ENCODE measurements at regions not wholly inside any gene's neighbourhood (a gene's known extent, or its start where the extent isn't known, plus 50 kb on each side); places are given as distances from the start of the nearest gene placed in this dataset.
"Not testable (repeated sequence)": the region's sequence is repeated elsewhere in the genome, so short reads cannot be mapped to it uniquely, and the experiment has no call there.

DNA sequence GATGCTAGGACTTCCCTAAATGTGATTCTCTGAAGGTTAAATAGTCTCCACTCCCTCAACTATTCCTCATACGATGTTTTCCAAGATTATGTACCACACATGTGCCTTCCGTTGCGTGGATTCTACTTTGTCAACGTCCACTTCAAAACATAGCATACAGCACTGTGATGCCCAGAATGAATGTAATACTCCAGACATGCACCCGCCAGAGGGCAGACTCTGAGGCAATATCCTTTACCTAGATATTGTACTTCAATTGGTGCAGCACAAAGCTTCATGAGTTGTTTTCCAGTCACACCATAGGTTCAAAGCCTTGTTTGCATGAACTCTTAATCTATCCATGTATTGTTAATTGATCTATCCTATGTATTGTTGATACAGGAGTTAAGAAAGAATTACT is 201.0 kb upstream of the NABP1 start:
- no peak for DNase-seq (ENCODE audit: low read depth)

- no peak for DNase-seq (ENCODE audit: low read depth)
Observed at GRCh38 chr2:191478799-191479679, 198.9 kb upstream of the NABP1 start.

DNA sequence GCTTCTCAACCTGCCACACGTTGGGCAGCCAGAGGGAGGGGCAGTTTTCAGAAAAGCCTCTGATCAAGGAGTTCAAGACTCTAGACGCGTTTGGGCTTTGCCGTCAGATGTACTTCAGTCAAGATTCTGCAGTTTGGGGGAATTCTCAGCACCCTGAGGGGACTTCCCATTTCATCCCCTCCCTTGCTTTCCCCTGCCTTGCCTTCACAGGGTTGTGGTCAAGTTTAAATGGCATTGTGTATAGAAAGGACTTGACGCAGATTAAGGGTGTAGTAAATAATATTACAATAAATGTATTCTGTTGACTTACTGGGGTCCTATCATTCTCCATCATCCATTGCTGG is 198.3 kb upstream of the NABP1 start:
- DNase-seq (ENCODE audit: low read depth), result no peak

DNA sequence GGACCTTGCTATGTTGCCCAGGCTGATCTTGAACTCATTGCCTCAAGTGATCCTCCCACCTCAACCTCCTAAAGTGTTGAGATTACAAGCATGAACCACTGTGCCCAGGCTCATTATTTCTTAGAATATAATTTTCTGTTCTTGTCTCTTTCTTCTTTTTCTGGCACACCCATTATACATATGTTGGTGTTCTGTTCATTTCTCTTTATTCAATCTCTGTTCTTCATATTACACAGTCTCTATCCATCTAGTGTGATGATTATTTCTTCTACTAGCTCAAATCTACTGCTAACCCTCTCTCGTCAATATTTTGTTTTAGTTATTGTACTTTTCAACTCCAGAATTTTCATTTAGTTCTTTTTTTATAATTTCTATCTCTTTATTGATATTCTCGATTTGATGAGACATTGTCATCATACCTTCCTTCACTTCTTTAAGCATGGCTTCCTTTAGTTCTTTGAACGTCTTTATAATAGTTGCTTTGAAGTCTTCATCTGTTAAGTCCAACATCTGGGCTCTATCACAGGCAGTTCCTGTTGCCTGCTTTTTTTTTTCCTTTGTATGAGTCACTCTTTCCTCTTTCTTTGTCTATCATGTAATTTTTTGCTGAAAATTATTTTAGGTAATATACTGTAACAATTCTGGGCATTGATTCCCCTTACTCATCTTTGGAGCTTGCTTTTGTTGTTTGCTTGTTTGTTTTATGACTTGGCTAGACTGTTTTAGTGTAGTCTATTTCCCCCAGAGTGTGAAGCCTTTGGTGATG is 196.4 kb upstream of the NABP1 start:
- DNase-seq (ENCODE audit: low read depth), result no peak

DNA sequence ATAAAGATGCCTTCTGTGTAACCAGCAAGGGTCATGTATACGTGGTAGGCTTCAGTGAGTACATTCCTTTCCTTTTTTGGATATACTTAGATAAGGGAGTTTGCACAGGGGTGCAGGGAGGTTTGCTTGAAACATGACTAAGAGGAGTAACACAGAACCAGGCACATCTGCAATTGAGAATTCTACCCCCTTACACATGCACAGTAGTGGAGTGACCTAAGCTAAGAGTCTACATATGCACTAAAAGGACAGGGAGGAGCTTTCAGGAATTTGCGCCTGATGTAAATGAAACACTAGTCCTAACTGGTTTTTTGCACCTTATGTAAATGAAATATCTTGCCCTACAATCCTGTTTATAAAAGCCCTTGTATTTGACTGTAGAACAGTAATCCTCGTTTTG is 194.8 kb upstream of the NABP1 start:
- DNase-seq (ENCODE audit: low read depth), result no peak

DNA sequence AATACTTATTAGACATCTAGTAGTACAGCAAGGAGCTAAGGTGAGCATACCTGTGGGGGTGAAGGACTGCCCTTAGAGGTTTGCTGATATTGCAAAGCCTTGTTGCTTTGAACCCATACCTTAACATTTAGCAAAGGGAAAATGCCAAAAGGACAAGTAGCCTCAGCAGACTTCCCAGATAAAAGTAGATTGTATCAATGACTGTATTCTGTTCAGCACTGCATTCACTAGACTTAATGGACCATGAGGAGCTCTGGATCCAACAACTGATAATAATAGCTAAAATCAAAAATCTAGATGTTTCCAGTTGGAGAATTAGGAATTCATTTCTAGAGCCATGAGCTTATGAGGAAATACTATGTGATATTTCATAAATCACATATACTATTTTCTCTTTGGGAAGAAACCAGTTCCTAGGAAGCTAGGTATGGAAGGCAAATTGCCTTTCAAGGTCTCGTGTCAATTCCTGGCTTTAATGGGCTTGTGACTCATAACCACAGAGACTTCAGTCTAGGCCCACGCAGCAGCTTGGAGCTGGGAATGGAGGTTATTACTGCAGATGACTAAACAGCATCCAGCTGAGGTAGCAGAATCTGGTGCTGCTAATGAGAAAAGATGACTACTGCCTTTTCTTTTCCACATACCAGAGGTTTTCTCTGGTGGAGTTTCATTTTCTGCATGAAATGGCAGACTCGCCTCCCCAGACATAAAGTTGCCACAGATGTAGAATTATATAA is 191.2 kb upstream of the NABP1 start:
- no peak for DNase-seq (ENCODE audit: low read depth)

DNA sequence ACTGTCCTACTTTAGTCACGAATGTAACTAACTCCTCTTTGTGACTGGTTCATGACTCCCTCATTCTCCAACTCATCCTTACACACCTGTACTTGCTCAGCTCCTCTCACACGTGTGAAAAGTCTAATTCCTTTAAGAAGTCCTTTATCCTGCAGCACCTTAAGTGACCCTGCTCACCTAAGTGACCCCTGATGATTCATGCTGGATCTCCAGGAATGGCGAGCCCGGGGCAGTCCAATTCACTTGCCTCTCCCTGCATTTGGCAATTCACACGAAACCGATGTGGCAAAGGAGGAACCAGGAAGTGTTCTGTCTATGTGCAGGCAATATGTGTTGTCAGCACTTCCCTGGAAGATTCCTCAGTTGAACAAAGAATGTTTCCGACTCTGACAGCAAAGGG is 189.8 kb upstream of the NABP1 start:
- DNase-seq (ENCODE audit: low read depth), result no peak

GRCh38 chr2:191489177-191489576 is 188.8 kb upstream of the NABP1 start:
- DNase-seq (ENCODE audit: low read depth), result no peak

- DNase-seq (ENCODE audit: low read depth), result no peak
Observed at GRCh38 chr2:191496838-191497237, 181.1 kb upstream of the NABP1 start.

GRCh38 chr2:191497822-191498221 is 180.1 kb upstream of the NABP1 start:
- no peak for DNase-seq (ENCODE audit: low read depth)

GRCh38 chr2:191499050-191499449 is 178.9 kb upstream of the NABP1 start:
- no peak for DNase-seq (ENCODE audit: low read depth)

- no peak for DNase-seq (ENCODE audit: low read depth)
Observed at GRCh38 chr2:191499874-191500565, 177.9 kb upstream of the NABP1 start.

- no peak for DNase-seq (ENCODE audit: low read depth)
Observed at GRCh38 chr2:191500566-191500883, 177.4 kb upstream of the NABP1 start.

DNA sequence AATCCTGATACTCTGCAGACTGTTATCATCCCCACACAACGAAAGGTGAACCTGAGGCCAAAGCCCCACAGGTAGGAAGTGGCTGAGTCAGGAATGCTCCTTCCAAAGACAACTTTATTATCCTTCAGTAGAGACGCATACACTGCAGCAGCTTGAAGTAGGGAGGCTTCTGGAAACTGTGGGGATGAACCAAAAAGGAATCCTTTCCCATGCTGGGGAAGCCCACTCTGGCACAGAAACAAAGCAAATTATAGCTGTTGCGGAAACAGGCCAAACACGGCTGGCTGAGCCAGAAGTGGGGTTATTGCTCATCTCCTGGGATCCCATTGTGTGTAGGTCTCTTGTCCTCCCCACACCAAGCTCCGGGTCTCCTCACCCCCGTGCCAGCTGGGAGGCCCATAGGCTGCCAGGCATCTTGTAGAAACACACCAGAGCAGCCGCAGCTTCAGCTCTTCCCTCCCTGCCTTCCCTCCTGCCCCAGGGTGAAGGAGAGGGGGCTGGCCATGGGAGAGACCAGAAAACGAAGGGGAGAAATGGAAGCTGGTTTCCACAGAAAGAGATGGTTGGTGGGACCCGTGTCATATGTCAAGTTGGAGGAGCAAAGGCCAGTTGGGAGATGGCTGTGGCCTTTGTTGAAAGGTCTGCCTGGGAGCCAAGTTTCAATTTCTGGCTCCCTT is 176.9 kb upstream of the NABP1 start:
- no peak for DNase-seq (ENCODE audit: low read depth)

DNA sequence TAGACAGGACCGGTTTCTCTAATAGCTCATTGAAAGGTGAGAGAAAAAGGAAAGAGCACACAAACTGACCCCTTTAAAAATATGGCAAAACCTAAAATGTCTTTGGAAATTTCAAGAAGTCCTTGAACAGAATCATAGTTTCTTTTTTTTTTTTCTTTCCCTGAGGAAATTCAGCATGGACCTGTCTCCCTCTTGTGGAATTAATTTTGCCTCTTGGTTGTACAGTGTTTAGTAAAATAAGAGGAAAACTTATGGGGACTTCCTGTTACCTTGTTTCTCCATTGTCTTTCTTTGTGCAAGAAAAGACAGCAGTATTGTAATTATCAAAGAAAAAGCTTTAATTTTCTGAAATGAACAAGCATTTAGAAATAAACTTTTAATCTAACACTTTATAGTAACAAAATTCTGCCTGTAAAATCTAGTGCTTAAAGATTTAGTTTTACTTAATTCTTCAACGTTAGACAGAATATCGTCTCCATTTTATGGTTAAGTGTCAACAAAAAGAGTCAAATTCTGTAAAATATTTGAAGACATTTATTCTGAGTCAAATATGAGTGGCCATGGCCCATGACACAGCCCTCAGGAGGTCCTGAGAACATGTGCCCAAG is 176.3 kb upstream of the NABP1 start:
- DNase-seq (ENCODE audit: low read depth), result no peak

DNA sequence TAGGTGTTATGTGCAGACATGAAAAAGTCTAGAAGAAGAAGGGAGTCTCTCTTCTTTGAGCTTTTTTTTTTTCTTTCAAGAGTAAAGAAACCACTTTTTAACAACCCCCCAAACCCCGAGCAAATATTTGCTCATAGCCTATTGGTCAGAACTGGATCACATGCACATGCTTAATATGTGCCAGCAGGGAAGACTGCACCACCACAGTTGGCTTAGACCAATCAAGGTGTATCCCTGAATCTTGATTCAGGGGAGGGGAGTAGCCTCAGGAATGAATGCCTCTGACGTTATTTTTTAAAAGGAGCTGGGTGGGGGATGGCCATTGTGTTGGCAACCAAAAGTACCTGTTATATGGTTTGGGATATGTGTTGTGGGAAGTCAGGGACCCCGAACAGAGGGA is 171.4 kb upstream of the NABP1 start:
- no peak for DNase-seq (ENCODE audit: low read depth)

GRCh38 chr2:191507252-191507853 is 170.6 kb upstream of the NABP1 start:
- DNase-seq (ENCODE audit: low read depth), result not testable (repeated sequence)

GRCh38 chr2:191508738-191509137 is 169.2 kb upstream of the NABP1 start:
- DNase-seq (ENCODE audit: low read depth), result no peak

- no peak for DNase-seq (ENCODE audit: low read depth)
Observed at GRCh38 chr2:191512216-191512835, 165.6 kb upstream of the NABP1 start.

- DNase-seq (ENCODE audit: low read depth), result no peak
Observed at GRCh38 chr2:191512874-191513273, 165.1 kb upstream of the NABP1 start.
